Esophagus squamous epithelium (tissue), 5 donors: ENCODE measurements at regions not wholly inside any gene's neighbourhood (a gene's known extent, or its start where the extent isn't known, plus 50 kb on each side); places are given as distances from the start of the nearest gene placed in this dataset.

ENCODE experiments used
- DNase-seq: peaks from one replicate; lab custom pipeline; 2025; lab: John Stamatoyannopoulos, UW
- H3K27ac ChIP-seq, 4 donors: fragments of 200-600 bp; sonication (generic); one replicate each; pipeline ENCODE4 v1.5.1; 2016 to 2019; ENCODE audit warnings: mild to moderate bottlenecking in 1 of 4
- H3K27me3 ChIP-seq, 4 donors: fragments of 200-600 bp; sonication (generic); 1 replicate in 3 of 4; 2 replicates in 1 of 4; pipeline versions ENCODE4 v1.5.1 to v1.6.0; 2017 to 2021; ENCODE audit warnings: antibody characterized with exemption in 1 of 4
- H3K36me3 ChIP-seq, 3 donors: fragments of 200-600 bp; sonication (generic); one replicate each; pipeline ENCODE4 v1.5.1; 2016 to 2019
- H3K4me1 ChIP-seq, 3 donors: fragments of 200-600 bp; sonication (generic); one replicate each; pipeline ENCODE4 v1.5.1; 2017 to 2019
- H3K4me3 ChIP-seq, 4 donors: fragments of 200-600 bp; sonication (generic); 1 replicate in 3 of 4; 2 replicates in 1 of 4; pipeline ENCODE4 v1.5.1; 2016 to 2019; ENCODE audit warnings: mild to moderate bottlenecking in 2 of 4, moderate library complexity in 1 of 4
- H3K9me3 ChIP-seq, 3 donors: fragments of 200-600 bp; sonication (generic); one replicate each; pipeline ENCODE4 v1.5.1; 2016 to 2019
- CTCF ChIP-seq, 6 experiments: fragments of 450-650 bp in 4 of 6; fragments of 200-600 bp in 2 of 6; sonication (generic) in 2 of 6; IDR thresholded peaks; one replicate each; pipeline ENCODE4 v1.5.1; 2016 to 2019; ENCODE audit warnings: antibody characterized with exemption in 6 of 6, mild to moderate bottlenecking in 4 of 6, moderate library complexity in 4 of 6
- POLR2A ChIP-seq, 4 donors: fragments of 450-650 bp; IDR thresholded peaks; one replicate each; pipeline ENCODE4 v1.6.1; 2017; ENCODE audit warnings: antibody characterized with exemption in 4 of 4, mild to moderate bottlenecking in 4 of 4, moderate library complexity in 3 of 4
- WGBS, 2 donors: methylation state at CpG; one replicate each; pipeline ENCODE4 v1.1.5; 2018; 5-methylcytosine and 5-hydroxymethylcytosine counted together
- intact Hi-C: fragments of 100-400 bp; cut with DNase I; formaldehyde crosslinking; loops from one replicate; pipeline ENCODE4 v1.15.0; 2022
- donor health status: DM: yes; HTN: yes; CAD: no.

- TF ChIP-seq CTCF (IDR thresholded peaks at IDR 0.05) (no peak), POLR2A (IDR thresholded peaks at IDR 0.05) (no peak)
- Histone ChIP-seq H3K27me3 (no peaks in the 10 kb centered on the region), H3K27ac (peak overlapping the region in 3 of 4 donors; percentile 72 to 90 (median 86)), H3K4me3 (no peak overlapping the region), H3K9me3 (no peaks in the 10 kb centered on the region), H3K36me3 (no peaks in the 10 kb centered on the region), H3K4me1 (peaks cover 10 to 50% (median 12%) of the 10 kb centered on the region in 3 donors)
- WGBS, 2 donors = 93 to 95% methylated on average over 5 to 6 of the region's 6 CpGs
- no peak for DNase-seq
- intact Hi-C loops = no loop called here
Observed at GRCh38 chr6:4352731-4353130, 217.4 kb upstream of the ECI2 start.

DNA sequence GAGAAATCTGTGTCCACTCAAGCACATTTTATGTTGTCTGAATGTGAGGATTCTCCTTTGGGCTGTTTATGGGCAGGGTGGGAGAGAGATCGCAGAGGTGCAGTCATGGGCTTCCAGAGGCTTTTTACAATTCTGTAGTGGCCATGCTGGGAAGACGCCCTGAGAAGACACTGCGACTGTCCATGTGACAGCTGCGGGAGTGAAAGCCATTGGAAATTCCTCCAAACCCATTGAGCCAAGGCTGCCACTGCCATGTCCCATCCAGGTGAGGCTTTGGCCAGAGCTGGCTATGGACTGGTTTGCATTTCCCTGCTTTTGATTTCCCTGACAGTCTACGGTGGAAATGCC, 216.9 kb upstream of the ECI2 start:
- Histone ChIP-seq H3K9me3 (no peaks in the 10 kb centered on the region), H3K4me1 (peaks cover 9 to 46% (median 10%) of the 10 kb centered on the region in 3 donors), H3K27ac (peak overlapping the region; percentile 36 to 90 (median 79)), H3K4me3 (peak overlapping the region in 3 of 4 donors; percentile 33 to 59 (median 40)), H3K27me3 (no peaks in the 10 kb centered on the region), H3K36me3 (no peaks in the 10 kb centered on the region)
- TF ChIP-seq CTCF (IDR thresholded peaks at IDR 0.05) (no peak), POLR2A (IDR thresholded peaks at IDR 0.05) (no peak)
- 86 to 90% methylated on average over 2 to 5 of the region's 5 CpGs for WGBS, 2 donors
- intact Hi-C loops = no loop called here
- DNase-seq = no peak

DNA sequence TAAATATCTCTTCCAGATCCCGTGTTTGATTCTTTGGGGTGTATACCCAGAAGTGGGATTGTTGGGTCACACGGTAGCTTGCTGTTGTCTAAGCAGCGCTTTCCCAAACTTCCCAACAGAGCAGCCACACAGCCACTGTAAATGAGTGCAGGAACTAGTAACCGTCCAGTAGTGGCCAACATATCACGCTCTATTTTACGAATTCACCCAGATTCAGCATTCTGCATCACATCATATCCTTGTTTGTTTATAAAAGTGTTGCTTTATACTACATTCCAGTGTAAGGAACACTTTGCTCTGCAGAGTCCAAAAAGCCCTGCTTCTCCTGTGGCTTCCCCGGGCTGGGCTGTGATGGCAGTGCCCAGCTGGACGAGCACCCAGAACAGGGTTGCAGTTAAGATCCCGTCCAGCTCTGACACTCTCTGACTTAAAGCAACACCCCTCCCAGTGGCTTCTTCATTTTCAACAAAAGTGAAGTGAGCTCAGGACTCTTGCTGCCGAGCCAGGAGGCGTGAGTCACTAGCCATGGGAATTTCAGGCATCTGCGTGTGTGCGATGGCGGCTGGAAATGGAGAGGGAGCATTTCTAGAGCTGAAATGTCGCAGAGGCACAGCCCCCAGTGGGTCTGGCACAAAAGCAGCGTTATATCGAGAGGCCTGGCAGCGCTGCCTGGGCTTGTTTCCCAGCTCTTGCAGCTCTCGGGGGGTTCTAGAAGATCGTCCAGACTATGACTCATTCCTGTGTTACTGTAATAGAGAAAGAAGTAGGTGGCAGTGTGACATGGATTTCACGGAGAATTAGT, 216.3 kb upstream of the ECI2 start:
- peak overlapping the region; percentile 36 to 90 (median 79) for H3K27ac ChIP-seq
- no peaks in the 10 kb centered on the region for H3K9me3 ChIP-seq
- intact Hi-C loops = no loop called here
- WGBS, 2 donors = 23 to 29% methylated on average over 18 to 20 of the region's 21 CpGs
- no peaks in the 10 kb centered on the region for H3K27me3 ChIP-seq
- DNase-seq = no peak
- TF ChIP-seq CTCF (IDR thresholded peaks at IDR 0.05) = peak in 1 of 6 experiments; percentile 4
- no peak for TF ChIP-seq POLR2A (IDR thresholded peaks at IDR 0.05)
- peaks cover 5 to 40% (median 10%) of the 10 kb centered on the region in 3 donors for H3K4me1 ChIP-seq
- H3K4me3 ChIP-seq = peak overlapping the region in 3 of 4 donors; percentile 33 to 59 (median 40)
- no peaks in the 10 kb centered on the region for H3K36me3 ChIP-seq

DNA sequence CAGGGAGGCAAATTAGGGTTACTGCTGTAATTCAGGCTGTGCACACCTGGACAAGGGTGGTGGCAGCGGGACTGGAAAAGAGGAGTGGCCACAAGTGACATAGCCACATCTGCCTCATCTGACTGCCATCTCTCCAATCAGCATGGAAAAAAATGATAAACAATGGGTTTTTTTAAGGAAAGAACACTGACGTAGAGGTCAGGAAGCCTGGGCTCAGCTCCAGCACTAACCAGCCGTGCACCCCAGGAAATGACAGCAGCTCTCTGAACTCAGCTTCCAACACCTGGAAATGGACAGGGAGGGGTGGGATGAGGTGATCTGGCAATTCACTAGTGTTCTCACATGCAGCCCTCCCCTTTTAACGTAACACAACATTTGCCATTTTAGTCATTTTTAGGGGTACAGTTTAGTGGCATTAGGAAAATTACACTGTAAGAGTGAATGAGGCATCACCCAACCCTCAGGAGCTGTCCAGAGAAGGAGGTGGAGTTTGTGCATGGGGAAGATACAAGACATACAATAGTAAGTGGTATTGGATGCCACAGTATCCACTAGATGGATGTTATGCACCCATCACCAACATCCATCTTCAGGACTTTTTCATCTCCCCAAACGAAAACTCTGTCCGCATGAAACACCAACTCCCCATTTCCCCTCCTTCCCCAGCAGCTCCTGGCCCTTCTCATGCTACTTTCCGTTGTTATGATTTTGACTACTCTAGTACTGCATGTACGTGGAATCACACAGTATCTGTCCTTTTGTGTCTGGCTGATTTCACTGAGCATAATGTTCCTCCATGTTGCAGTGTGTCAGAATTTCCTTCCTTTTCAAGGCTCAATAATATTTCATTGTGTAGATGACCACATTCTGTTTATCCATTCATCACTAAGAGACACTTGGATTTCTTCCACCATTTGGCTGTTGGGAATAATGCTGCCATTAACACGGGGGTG, 215.5 kb upstream of the ECI2 start:
- Histone ChIP-seq H3K27ac (peak overlapping the region; percentile 36 to 90 (median 79)), H3K4me3 (no peak overlapping the region), H3K9me3 (no peaks in the 10 kb centered on the region), H3K27me3 (no peaks in the 10 kb centered on the region), H3K4me1 (peaks cover 5 to 40% (median 10%) of the 10 kb centered on the region in 3 donors), H3K36me3 (no peaks in the 10 kb centered on the region)
- TF ChIP-seq CTCF (IDR thresholded peaks at IDR 0.05) = no peak
- TF ChIP-seq POLR2A (IDR thresholded peaks at IDR 0.05) = no peak
- 52 to 57% methylated on average over 9 of the region's 9 CpGs for WGBS, 2 donors
- intact Hi-C loops = no loop called here
- no peak for DNase-seq
